ENCODE measurements at regions not wholly inside any gene's neighbourhood (a gene's known extent, or its start where the extent isn't known, plus 50 kb on each side); places are given as distances from the start of the nearest gene placed in this dataset.

DNA sequence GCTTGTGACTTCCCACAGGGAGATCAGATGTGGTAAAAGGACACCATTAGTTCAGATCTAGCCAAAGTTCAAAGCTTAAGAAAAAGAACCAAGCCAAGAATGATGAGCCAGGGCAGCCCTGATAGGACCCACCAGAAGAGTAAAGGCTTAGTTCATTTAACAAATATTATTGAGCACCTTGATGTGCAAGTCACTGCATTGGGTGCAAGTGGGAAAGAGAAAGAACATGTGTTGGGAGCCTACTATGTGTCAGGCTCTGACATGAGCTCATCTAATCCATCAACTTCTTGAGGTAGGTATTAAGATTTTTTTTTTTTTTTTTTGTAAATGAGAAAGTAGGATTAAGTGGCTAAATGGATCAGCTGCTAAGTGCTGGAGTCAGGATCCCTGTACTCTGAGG is 53.4 kb upstream of the PIAS1 start:
- TF ChIP-seq CTCF (IDR thresholded peaks at IDR 0.05; ENCODE audit: extremely low read depth in 1 of 2, insufficient read depth in 1 of 2, low read depth in 1 of 2, low read length in 2 of 2) (no peak), POLR2AphosphoS5 (IDR thresholded peaks at IDR 0.05; ENCODE audit: insufficient read depth, low read depth, low read length) (no peak), EZH2 (IDR thresholded peaks at IDR 0.05; ENCODE audit: borderline replicate concordance, low read depth, low read length, severe bottlenecking) (no peak), POLR2A (IDR thresholded peaks at IDR 0.05; ENCODE audit: low read depth, low read length) (no peak), MYC (IDR thresholded peaks at IDR 0.05; ENCODE audit: low read depth, low read length) (no peak), GATA2 (IDR thresholded peaks at IDR 0.05; ENCODE audit: insufficient read depth, insufficient read length, low read depth, low read length) (no peak), FOS (IDR thresholded peaks at IDR 0.05; ENCODE audit: borderline replicate concordance, insufficient read depth, low read length) (no peak), JUN (IDR thresholded peaks at IDR 0.05; ENCODE audit: borderline replicate concordance, insufficient read depth, insufficient read length, low read depth) (no peak)
